ENCODE measurements at regions not wholly inside any gene's neighbourhood (a gene's known extent, or its start where the extent isn't known, plus 50 kb on each side); places are given as distances from the start of the nearest gene placed in this dataset.

- 97% methylated on average over 3 of the region's 3 CpGs; no CpG with 5 or more reads in 1 of the 2 experiments for WGBS, 2 experiments (ENCODE audit: extremely low coverage in 1 of 2, insufficient coverage in 1 of 2, insufficient read length in 1 of 2, insufficient replicate concordance in 2 of 2, low coverage in 1 of 2, low lambda C conversion rate in 2 of 2, missing lambda C conversion rate in 1 of 2)
- no peak for TF ChIP-seq SP2 (IDR thresholded peaks at IDR 0.05; ENCODE audit: low read length)
- TF ChIP-seq EP300 (IDR thresholded peaks at IDR 0.05; ENCODE audit: borderline replicate concordance in 1 of 2, low read depth in 2 of 2, low read length in 2 of 2), result no peak
- no peak for TF ChIP-seq NRF1 (IDR thresholded peaks at IDR 0.05; ENCODE audit: low read depth, low read length)
- TF ChIP-seq CTBP2 (IDR thresholded peaks at IDR 0.05; ENCODE audit: borderline replicate concordance, insufficient read depth, insufficient read length, low read length), result no peak
- TF ChIP-seq POU5F1 (IDR thresholded peaks at IDR 0.05; ENCODE audit: low read depth, low read length), result no peak
- TF ChIP-seq POLR2AphosphoS5 (IDR thresholded peaks at IDR 0.05; ENCODE audit: low read depth, low read length), result no peak
- TF ChIP-seq GABPA (IDR thresholded peaks at IDR 0.05; ENCODE audit: borderline replicate concordance, insufficient read depth, low read length), result no peak
- no peak for TF ChIP-seq BCL11A (IDR thresholded peaks at IDR 0.05; ENCODE audit: low read depth in 2 of 2, low read length in 2 of 2)
- TF ChIP-seq MAFK (IDR thresholded peaks at IDR 0.05; ENCODE audit: low read depth, low read length), result no peak
- TF ChIP-seq TCF12 (IDR thresholded peaks at IDR 0.05; ENCODE audit: low read depth, low read length), result no peak
- no peak for TF ChIP-seq HDAC6 (IDR thresholded peaks at IDR 0.05; ENCODE audit: low read depth, low read length)
- no peak for TF ChIP-seq NANOG (IDR thresholded peaks at IDR 0.05; ENCODE audit: insufficient read depth, low read depth, low read length, poor library complexity, severe bottlenecking)
- TF ChIP-seq CEBPB (IDR thresholded peaks at IDR 0.05; ENCODE audit: low read depth, low read length), result no peak
- no peak for TF ChIP-seq SIX5 (IDR thresholded peaks at IDR 0.05; ENCODE audit: low read depth, low read length)
- TF ChIP-seq KDM1A (IDR thresholded peaks at IDR 0.05; ENCODE audit: borderline replicate concordance, low read length), result no peak
- POLR2A ChIA-PET (ENCODE audit: partially characterized antibody), result no interaction called here
These were observed 69.6 kb upstream of the TEKT1 start for GRCh38 chr17:6901086-6901485.

More at GRCh38 chr17:6901086-6901485, 69.6 kb upstream of the TEKT1 start:
- H2BK5ac ChIP-seq (ENCODE audit: low read depth, low read length), result no peak overlapping the region
- H2AK5ac ChIP-seq (ENCODE audit: low read depth, low read length), result no peak overlapping the region
- no peak overlapping the region for H2BK15ac ChIP-seq (ENCODE audit: low read length)
- no peak overlapping the region for H2BK12ac ChIP-seq (ENCODE audit: low read depth, low read length)
- no peaks in the 10 kb centered on the region for H3K23me2 ChIP-seq (ENCODE audit: low read depth, low read length)
- H3K9ac ChIP-seq (replicated peaks in 1 of 4; ENCODE audit: extremely low read depth in 1 of 4, low read depth in 3 of 4, low read length in 3 of 4), result no peak overlapping the region
- FAIRE-seq (no peak), DNase-seq (ENCODE audit: low read depth in 1 of 2, low spot score in 2 of 2) (no peak)
- H3K56ac ChIP-seq (replicated peaks; ENCODE audit: insufficient read length, low read depth, low read length), result no peak overlapping the region
- no peaks in the 10 kb centered on the region for H3K79me1 ChIP-seq (ENCODE audit: low read depth, low read length)
- H2BK120ac ChIP-seq (replicated peaks; ENCODE audit: low read depth, low read length), result no peak overlapping the region
- peaks cover 0 to 2% of the 10 kb centered on the region in 2 experiments for H4K20me1 ChIP-seq (replicated peaks in 1 of 2; ENCODE audit: control insufficient read depth in 1 of 2, insufficient read depth in 2 of 2, low read length in 2 of 2)
- no peak overlapping the region for H3K14ac ChIP-seq (ENCODE audit: insufficient read length)
- no peak overlapping the region for H3K4ac ChIP-seq (replicated peaks; ENCODE audit: insufficient read length, low read depth, low read length)
- H3K4me2 ChIP-seq (ENCODE audit: insufficient read depth in 1 of 2, low read depth in 2 of 2, low read length in 2 of 2), result no peak overlapping the region
- peaks cover 0 to 6% (median 2%) of the 10 kb centered on the region in 4 experiments; a peak in 4 of 8 replicates for H3K36me3 ChIP-seq (ENCODE audit: control insufficient read depth in 2 of 4, insufficient read depth in 4 of 4, low read length in 3 of 4)
- H3K18ac ChIP-seq (ENCODE audit: extremely low read depth, low read length), result no peak overlapping the region
- no peak overlapping the region for H3K23ac ChIP-seq (ENCODE audit: insufficient read length)
- H3K4me1 ChIP-seq (replicated peaks in 1 of 4; ENCODE audit: control insufficient read depth in 3 of 4, insufficient read depth in 4 of 4, low read length in 3 of 4), result no peaks in the 10 kb centered on the region
- CTCF ChIA-PET (ENCODE audit: partially characterized antibody), result no interaction called here
- no peak overlapping the region for H2BK20ac ChIP-seq (ENCODE audit: low read length)
- no peak overlapping the region for H4K8ac ChIP-seq (ENCODE audit: extremely low read depth, insufficient read depth, low read length)
- no peaks in the 10 kb centered on the region for H3K79me2 ChIP-seq (ENCODE audit: control insufficient read depth in 1 of 2, insufficient read depth in 2 of 2, low read length in 2 of 2)
- no peaks in the 10 kb centered on the region for H3K9me3 ChIP-seq (ENCODE audit: insufficient read depth in 2 of 2, low read depth in 1 of 2, low read length in 1 of 2)
- H2AFZ ChIP-seq (ENCODE audit: low read length), result no peak overlapping the region
- no peaks in the 10 kb centered on the region for H3K27me3 ChIP-seq (replicated peaks in 1 of 4; ENCODE audit: control insufficient read depth in 3 of 4, extremely low read depth in 1 of 4, insufficient read depth in 3 of 4, low read length in 3 of 4)
- no peak overlapping the region for H4K91ac ChIP-seq (replicated peaks; ENCODE audit: insufficient read length, low read length)
- H3K27ac ChIP-seq (ENCODE audit: low read depth, low read length), result no peak overlapping the region
- no peak overlapping the region for H4K5ac ChIP-seq (ENCODE audit: insufficient read length, low read depth, low read length)
- H3K4me3 ChIP-seq (ENCODE audit: extremely low read depth in 1 of 4, insufficient read depth in 2 of 4, low read depth in 3 of 4, low read length in 4 of 4), result no peak overlapping the region
